ENCODE measurements at regions not wholly inside any gene's neighbourhood (a gene's known extent, or its start where the extent isn't known, plus 50 kb on each side); places are given as distances from the start of the nearest gene placed in this dataset.

DNA sequence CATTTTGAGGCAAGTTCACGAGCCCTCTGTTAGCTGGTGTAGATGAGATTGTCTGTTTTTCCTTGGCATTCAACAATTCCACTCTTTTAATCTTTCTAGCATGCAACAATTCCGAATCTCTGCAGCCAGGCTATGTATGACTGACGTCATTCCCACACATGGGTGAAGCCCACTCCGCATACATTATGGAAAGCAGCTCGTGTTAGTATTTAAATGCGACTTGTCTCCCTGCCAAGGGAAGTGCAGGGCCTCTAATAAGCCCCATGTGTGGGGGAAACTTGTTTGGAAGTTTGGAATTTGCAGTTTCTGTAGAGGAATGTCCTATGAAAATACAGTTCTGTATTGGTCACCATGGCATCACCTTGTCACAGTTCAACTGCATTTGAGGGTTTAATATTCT is 146.0 kb upstream of the FBXL7 start (continued):
- no peak for TF ChIP-seq ZBED1 (IDR thresholded peaks at IDR 0.05; ENCODE audit: borderline replicate concordance)
- no peak for TF ChIP-seq BACH1 (IDR thresholded peaks at IDR 0.05; ENCODE audit: borderline replicate concordance)
- TF ChIP-seq SUZ12 (IDR thresholded peaks at IDR 0.05; ENCODE audit: unreplicated experiment): no peak
- no peak for TF ChIP-seq BRCA1 (IDR thresholded peaks at IDR 0.05; ENCODE audit: low read depth, low read length)

GRCh38 chr5:15353086-15353645 is 146.8 kb upstream of the FBXL7 start:
- in situ Hi-C loops (cut with MboI) (no loop called here), intact Hi-C loops (cut with micrococcal nuclease; ENCODE audit: unreplicated experiment) (no loop called here)
- no peaks in the 10 kb centered on the region for H3K36me3 ChIP-seq (ENCODE audit: control insufficient read depth in 2 of 2, insufficient read depth in 2 of 2, low read length in 1 of 2)
- ChIA-PET POLR2A (no interaction called here), CTCF (no interaction called here), RAD21 (ENCODE audit: unreplicated experiment) (no interaction called here), SMC1A (ENCODE audit: uncharacterized antibody, unreplicated experiment) (no interaction called here)
- H3K9me3 ChIP-seq (replicated peaks; ENCODE audit: control insufficient read depth, insufficient read depth, low read length): no peaks in the 10 kb centered on the region
- BruUV-seq (replicated peaks): no TSS peak
- H2AFZ ChIP-seq (ENCODE audit: control insufficient read depth, low read depth, low read length): no peak overlapping the region
- no peaks in the 10 kb centered on the region for H3K27me3 ChIP-seq (replicated peaks in 1 of 2; ENCODE audit: control insufficient read depth in 2 of 2, insufficient read depth in 2 of 2, low read length in 1 of 2)
- no peaks in the 10 kb centered on the region for H3K79me2 ChIP-seq (ENCODE audit: control insufficient read depth, insufficient read depth, low read length)
- H3K4me3 ChIP-seq: no peak overlapping the region
- no peaks in the 10 kb centered on the region for H4K20me1 ChIP-seq (ENCODE audit: control insufficient read depth, insufficient read depth)
- FAIRE-seq (no peak), ATAC-seq (no peak), DNase-seq (ENCODE audit: low read depth, low spot score) (no peak)
- no peak overlapping the region for H3K27ac ChIP-seq (ENCODE audit: control insufficient read depth, insufficient read depth)
- no peak for TF ChIP-seq ZNF687 (IDR thresholded peaks at IDR 0.05)
- no peak for TF ChIP-seq BCL11A (IDR thresholded peaks at IDR 0.05; ENCODE audit: low read depth, low read length)
- no peak for TF ChIP-seq NKRF (conservative IDR thresholded peaks at IDR 0.05)
- TF ChIP-seq FOS (IDR thresholded peaks at IDR 0.05; ENCODE audit: borderline replicate concordance, extremely low read depth, insufficient read length): no peak
- no peak for TF ChIP-seq HDAC2 (IDR thresholded peaks at IDR 0.05)
- TF ChIP-seq JUND (IDR thresholded peaks at IDR 0.05; ENCODE audit: low read depth, low read length): no peak
- no peak for TF ChIP-seq RBBP5 (conservative IDR thresholded peaks at IDR 0.05)
- TF ChIP-seq CHD1 (IDR thresholded peaks at IDR 0.05; ENCODE audit: low read depth, low read length): no peak
- TF ChIP-seq EED (IDR thresholded peaks at IDR 0.05; ENCODE audit: low read depth): no peak
- no peak for TF ChIP-seq IKZF1 (conservative IDR thresholded peaks at IDR 0.05)
- TF ChIP-seq, protein P1, sequence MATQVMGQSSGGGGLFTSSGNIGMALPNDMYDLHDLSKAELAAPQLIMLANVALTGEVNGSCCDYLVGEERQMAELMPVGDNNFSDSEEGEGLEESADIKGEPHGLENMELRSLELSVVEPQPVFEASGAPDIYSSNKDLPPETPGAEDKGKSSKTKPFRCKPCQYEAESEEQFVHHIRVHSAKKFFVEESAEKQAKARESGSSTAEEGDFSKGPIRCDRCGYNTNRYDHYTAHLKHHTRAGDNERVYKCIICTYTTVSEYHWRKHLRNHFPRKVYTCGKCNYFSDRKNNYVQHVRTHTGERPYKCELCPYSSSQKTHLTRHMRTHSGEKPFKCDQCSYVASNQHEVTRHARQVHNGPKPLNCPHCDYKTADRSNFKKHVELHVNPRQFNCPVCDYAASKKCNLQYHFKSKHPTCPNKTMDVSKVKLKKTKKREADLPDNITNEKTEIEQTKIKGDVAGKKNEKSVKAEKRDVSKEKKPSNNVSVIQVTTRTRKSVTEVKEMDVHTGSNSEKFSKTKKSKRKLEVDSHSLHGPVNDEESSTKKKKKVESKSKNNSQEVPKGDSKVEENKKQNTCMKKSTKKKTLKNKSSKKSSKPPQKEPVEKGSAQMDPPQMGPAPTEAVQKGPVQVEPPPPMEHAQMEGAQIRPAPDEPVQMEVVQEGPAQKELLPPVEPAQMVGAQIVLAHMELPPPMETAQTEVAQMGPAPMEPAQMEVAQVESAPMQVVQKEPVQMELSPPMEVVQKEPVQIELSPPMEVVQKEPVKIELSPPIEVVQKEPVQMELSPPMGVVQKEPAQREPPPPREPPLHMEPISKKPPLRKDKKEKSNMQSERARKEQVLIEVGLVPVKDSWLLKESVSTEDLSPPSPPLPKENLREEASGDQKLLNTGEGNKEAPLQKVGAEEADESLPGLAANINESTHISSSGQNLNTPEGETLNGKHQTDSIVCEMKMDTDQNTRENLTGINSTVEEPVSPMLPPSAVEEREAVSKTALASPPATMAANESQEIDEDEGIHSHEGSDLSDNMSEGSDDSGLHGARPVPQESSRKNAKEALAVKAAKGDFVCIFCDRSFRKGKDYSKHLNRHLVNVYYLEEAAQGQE (IDR thresholded peaks at IDR 0.05; ENCODE audit: low read depth, low read length): no peak
- TF ChIP-seq JUNB (IDR thresholded peaks at IDR 0.05): no peak
- TF ChIP-seq CBX3 (IDR thresholded peaks at IDR 0.05; ENCODE audit: borderline replicate concordance, low read depth): no peak
- 0% methylated on average over 3 of the region's 3 CpGs for WGBS (ENCODE audit: insufficient coverage, insufficient replicate concordance, low lambda C conversion rate, missing lambda C conversion rate)
- no peak overlapping the region for H3K4me2 ChIP-seq (ENCODE audit: control insufficient read depth, insufficient read depth)
- H3K4me1 ChIP-seq (ENCODE audit: control insufficient read depth, insufficient read depth, low read length): no peaks in the 10 kb centered on the region
- H3K9ac ChIP-seq (ENCODE audit: control insufficient read depth, insufficient read depth, low read length): no peak overlapping the region
